ENCODE measurements at regions not wholly inside any gene's neighbourhood (a gene's known extent, or its start where the extent isn't known, plus 50 kb on each side); places are given as distances from the start of the nearest gene placed in this dataset.

- Mint-ChIP-seq H3K4me3 (no peak overlapping the region), H3K4me1 (no peaks in the 10 kb centered on the region), H3K27me3 (peaks cover 8% of the 10 kb centered on the region), H3K36me3 (ENCODE audit: low read depth) (no peaks in the 10 kb centered on the region), H3K27ac (no peak overlapping the region)
- no peak for ATAC-seq
- no peaks in the 10 kb centered on the region for H3K9me3 ChIP-seq (ENCODE audit: control insufficient read depth, low read length, poor library complexity, severe bottlenecking)
- no peak for DNase-seq
Measured at GRCh38 chr10:9898633-9899395, 1118.9 kb upstream of the CELF2 start.

DNA sequence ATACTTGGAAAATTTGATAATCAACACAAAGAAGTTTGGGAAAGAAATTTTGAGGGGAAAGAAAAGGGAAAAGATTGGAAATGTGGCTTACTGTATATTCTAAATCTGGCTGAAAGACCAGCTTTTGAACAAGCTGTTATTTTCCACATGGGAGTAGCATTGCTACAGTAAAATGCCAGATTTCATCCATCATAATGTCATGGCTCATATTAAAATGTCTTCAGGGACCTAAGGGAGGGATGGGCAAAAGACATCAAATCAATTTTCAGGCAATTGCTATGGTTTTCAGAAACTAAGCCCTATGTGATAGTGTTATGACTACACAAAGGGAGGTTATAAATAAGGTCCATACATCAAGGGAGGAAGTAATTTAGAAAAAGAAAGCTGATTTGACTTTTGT is 1116.9 kb upstream of the CELF2 start:
- H3K4me3 Mint-ChIP-seq = no peak overlapping the region
- H3K9me3 ChIP-seq (ENCODE audit: control insufficient read depth, low read length, poor library complexity, severe bottlenecking) = no peaks in the 10 kb centered on the region
- no peaks in the 10 kb centered on the region for H3K36me3 Mint-ChIP-seq (ENCODE audit: low read depth)
- H3K4me1 Mint-ChIP-seq = no peaks in the 10 kb centered on the region
- H3K27me3 Mint-ChIP-seq = peaks cover 7% of the 10 kb centered on the region
- no peak for DNase-seq
- ATAC-seq = no peak
- no peak overlapping the region for H3K27ac Mint-ChIP-seq

GRCh38 chr10:9901971-9902370 is 1115.7 kb upstream of the CELF2 start:
- DNase-seq (no peak), ATAC-seq (no peak)
- Mint-ChIP-seq H3K27me3 (no peaks in the 10 kb centered on the region), H3K27ac (no peak overlapping the region), H3K4me1 (no peaks in the 10 kb centered on the region), H3K36me3 (ENCODE audit: low read depth) (no peaks in the 10 kb centered on the region), H3K4me3 (no peak overlapping the region)
- no peaks in the 10 kb centered on the region for H3K9me3 ChIP-seq (ENCODE audit: control insufficient read depth, low read length, poor library complexity, severe bottlenecking)

DNA sequence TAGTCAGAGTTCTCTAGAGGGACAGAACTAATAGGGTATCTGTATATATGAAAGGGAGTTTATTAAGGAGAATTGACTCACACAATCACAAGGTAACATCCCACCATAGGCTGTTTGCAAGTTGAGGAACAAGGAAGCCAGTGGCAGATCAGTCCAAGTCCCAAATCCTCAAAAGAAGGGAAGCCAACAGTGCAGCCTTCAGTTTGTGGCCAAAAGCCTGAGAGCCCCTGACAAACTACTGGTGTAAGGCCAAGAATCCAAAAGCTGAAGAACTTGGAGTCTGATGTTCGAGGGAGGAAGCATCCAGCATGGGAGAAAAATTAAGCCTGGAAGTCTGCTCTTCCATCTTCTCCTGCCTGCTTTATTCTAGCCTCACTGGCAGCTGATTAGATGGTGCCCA is 1107.2 kb upstream of the CELF2 start:
- H3K4me1 Mint-ChIP-seq = no peaks in the 10 kb centered on the region
- H3K27ac Mint-ChIP-seq = no peak overlapping the region
- no peaks in the 10 kb centered on the region for H3K36me3 Mint-ChIP-seq (ENCODE audit: low read depth)
- H3K9me3 ChIP-seq (ENCODE audit: control insufficient read depth, low read length, poor library complexity, severe bottlenecking) = no peaks in the 10 kb centered on the region
- DNase-seq = no peak
- H3K4me3 Mint-ChIP-seq = no peak overlapping the region
- no peak for ATAC-seq
- H3K27me3 Mint-ChIP-seq = peaks cover 8% of the 10 kb centered on the region

DNA sequence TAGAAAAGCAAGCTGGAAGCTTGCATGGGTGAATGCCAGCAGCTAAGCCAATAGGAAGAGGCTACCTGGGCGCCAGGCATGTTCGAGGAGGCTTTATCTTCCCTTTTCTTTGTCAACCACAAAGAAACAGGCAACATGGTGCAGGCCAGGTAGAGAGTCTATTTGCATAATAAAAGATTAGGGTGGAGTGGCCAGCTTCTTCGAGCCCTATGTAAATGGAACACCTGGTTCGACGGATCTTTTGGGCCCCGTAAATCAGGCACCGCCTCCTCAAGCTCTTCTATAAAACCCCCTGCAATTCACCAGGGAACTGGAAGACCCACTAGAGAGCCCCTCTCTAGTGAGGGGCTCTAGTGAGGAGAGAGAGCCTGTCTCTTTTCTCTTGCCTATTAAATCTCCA is 1106.2 kb upstream of the CELF2 start:
- peaks cover 8% of the 10 kb centered on the region for H3K27me3 Mint-ChIP-seq
- H3K4me1 Mint-ChIP-seq = no peaks in the 10 kb centered on the region

GRCh38 chr10:9913876-9914514 is 1103.7 kb upstream of the CELF2 start:
- Mint-ChIP-seq H3K27me3 (no peaks in the 10 kb centered on the region), H3K27ac (no peak overlapping the region), H3K4me1 (no peaks in the 10 kb centered on the region), H3K36me3 (ENCODE audit: low read depth) (no peaks in the 10 kb centered on the region), H3K4me3 (no peak overlapping the region)
- no peaks in the 10 kb centered on the region for H3K9me3 ChIP-seq (ENCODE audit: control insufficient read depth, low read length, poor library complexity, severe bottlenecking)
- ATAC-seq = no peak
- DNase-seq = no peak

More for the DNA sequence above, 1106.2 kb upstream of the CELF2 start:
- ATAC-seq = no peak
- no peak for DNase-seq
- no peak overlapping the region for H3K4me3 Mint-ChIP-seq
- no peaks in the 10 kb centered on the region for H3K9me3 ChIP-seq (ENCODE audit: control insufficient read depth, low read length, poor library complexity, severe bottlenecking)
- no peak overlapping the region for H3K27ac Mint-ChIP-seq
- H3K36me3 Mint-ChIP-seq (ENCODE audit: low read depth) = no peaks in the 10 kb centered on the region

GRCh38 chr10:9921544-9921943 is 1096.1 kb upstream of the CELF2 start:
- Mint-ChIP-seq H3K4me1 (no peaks in the 10 kb centered on the region), H3K4me3 (no peak overlapping the region), H3K27me3 (peaks cover 4% of the 10 kb centered on the region), H3K27ac (no peak overlapping the region), H3K36me3 (ENCODE audit: low read depth) (no peaks in the 10 kb centered on the region)
- DNase-seq (no peak), ATAC-seq (no peak)
- H3K9me3 ChIP-seq (ENCODE audit: control insufficient read depth, low read length, poor library complexity, severe bottlenecking) = no peaks in the 10 kb centered on the region

- H3K9me3 ChIP-seq (ENCODE audit: control insufficient read depth, low read length, poor library complexity, severe bottlenecking) = no peaks in the 10 kb centered on the region
- no peak overlapping the region for H3K27ac Mint-ChIP-seq
- H3K4me1 Mint-ChIP-seq = no peaks in the 10 kb centered on the region
- ATAC-seq (no peak), DNase-seq (no peak)
- H3K27me3 Mint-ChIP-seq = peaks cover 4% of the 10 kb centered on the region
- H3K4me3 Mint-ChIP-seq = no peak overlapping the region
- H3K36me3 Mint-ChIP-seq (ENCODE audit: low read depth) = no peaks in the 10 kb centered on the region
Measured at GRCh38 chr10:9922126-9922870, 1095.4 kb upstream of the CELF2 start.

DNA sequence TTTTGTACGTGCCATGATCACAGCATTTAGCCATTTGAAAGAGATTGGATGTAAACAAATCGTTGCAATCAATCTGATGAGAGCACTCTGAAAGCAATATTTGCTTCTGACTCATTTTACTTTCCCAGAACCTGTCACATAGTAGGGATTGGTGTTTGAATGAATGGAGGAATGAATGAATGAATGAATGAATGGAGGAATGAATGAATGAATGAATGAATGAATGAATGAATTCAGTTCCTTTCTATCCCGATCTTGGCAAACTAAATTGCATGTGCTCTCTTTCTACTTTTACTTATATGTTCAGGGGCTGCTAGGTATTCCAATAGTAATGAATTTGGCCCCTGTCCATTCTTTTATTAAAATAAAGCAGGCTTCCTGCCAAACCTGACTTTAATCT is 1091.7 kb upstream of the CELF2 start:
- no peak overlapping the region for H3K27ac Mint-ChIP-seq
- H3K36me3 Mint-ChIP-seq (ENCODE audit: low read depth) = no peaks in the 10 kb centered on the region
- ATAC-seq = no peak
- no peak for DNase-seq
- H3K4me3 Mint-ChIP-seq = no peak overlapping the region
- no peaks in the 10 kb centered on the region for H3K4me1 Mint-ChIP-seq
- no peaks in the 10 kb centered on the region for H3K9me3 ChIP-seq (ENCODE audit: control insufficient read depth, low read length, poor library complexity, severe bottlenecking)
- peaks cover 4% of the 10 kb centered on the region for H3K27me3 Mint-ChIP-seq

DNA sequence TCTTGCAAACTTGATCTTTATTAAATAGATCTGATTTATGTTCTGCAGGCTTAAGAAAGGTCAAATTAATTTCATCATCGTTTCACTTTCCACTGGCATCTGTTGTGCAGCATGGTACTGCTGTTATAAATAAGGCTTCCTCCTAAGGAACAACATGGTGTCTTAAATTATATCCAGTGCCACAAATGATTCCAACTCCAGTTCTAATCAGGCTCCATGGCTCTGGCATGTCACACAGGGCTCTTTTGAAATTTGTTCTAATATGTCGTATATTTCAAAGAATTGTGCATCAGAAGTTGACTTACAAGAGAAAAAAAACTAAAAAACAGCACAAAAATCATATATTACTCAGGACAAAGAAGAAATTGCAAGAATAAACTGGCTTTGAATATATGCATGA is 1090.8 kb upstream of the CELF2 start:
- no peaks in the 10 kb centered on the region for H3K9me3 ChIP-seq (ENCODE audit: control insufficient read depth, low read length, poor library complexity, severe bottlenecking)
- DNase-seq = no peak
- Mint-ChIP-seq H3K4me1 (peaks cover 2% of the 10 kb centered on the region), H3K36me3 (ENCODE audit: low read depth) (no peaks in the 10 kb centered on the region), H3K4me3 (no peak overlapping the region), H3K27me3 (peaks cover 4% of the 10 kb centered on the region), H3K27ac (no peak overlapping the region)
- no peak for ATAC-seq

GRCh38 chr10:9939716-9940115 is 1078.0 kb upstream of the CELF2 start:
- no peak overlapping the region for H3K27ac Mint-ChIP-seq
- H3K36me3 Mint-ChIP-seq (ENCODE audit: low read depth) = no peaks in the 10 kb centered on the region
- peaks cover 17% of the 10 kb centered on the region for H3K27me3 Mint-ChIP-seq
- ATAC-seq (no peak), DNase-seq (no peak)
- peaks cover 2% of the 10 kb centered on the region for H3K4me1 Mint-ChIP-seq
- no peaks in the 10 kb centered on the region for H3K9me3 ChIP-seq (ENCODE audit: control insufficient read depth, low read length, poor library complexity, severe bottlenecking)
- no peak overlapping the region for H3K4me3 Mint-ChIP-seq

DNA sequence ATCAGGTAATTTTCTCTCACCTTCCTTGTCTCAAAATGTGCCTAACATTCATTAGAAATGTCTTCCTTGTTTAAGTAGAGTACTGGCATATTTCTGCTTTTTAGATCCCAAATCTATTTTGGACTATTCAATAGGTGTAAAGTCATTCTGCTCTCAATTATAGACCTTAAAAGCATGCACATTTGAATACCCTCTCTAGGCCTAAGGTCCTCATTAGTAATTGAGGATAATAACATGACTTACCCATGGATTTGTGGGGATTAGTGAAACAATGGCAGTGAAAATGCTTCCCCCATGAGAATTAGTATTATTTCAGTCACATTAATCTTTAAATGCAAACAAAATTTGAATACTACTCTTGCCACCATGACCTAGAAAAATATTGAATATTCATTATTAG is 1073.0 kb upstream of the CELF2 start:
- ATAC-seq = no peak
- Mint-ChIP-seq H3K4me1 (no peaks in the 10 kb centered on the region), H3K27ac (no peak overlapping the region), H3K4me3 (no peak overlapping the region), H3K36me3 (ENCODE audit: low read depth) (no peaks in the 10 kb centered on the region), H3K27me3 (peaks cover 17% of the 10 kb centered on the region)
- DNase-seq = no peak
- no peaks in the 10 kb centered on the region for H3K9me3 ChIP-seq (ENCODE audit: control insufficient read depth, low read length, poor library complexity, severe bottlenecking)

DNA sequence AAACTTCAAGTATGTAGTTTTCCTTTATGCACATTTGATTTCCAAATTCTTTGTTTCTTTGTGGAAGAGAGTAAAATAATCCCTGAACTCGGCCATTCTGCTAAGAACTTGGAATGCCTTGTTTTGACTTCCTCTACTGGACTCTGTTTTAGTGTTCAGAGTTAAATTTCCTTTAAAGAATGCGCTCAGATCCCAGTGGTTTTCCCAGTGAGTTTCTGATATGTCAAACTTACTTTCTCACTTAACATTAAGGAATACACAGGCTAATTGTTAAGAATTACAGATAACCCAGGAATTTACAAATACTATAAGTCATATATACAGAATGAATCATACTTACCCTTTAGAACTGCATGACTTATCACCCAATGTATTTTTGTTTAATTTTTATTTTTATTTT is 1067.6 kb upstream of the CELF2 start:
- no peaks in the 10 kb centered on the region for H3K36me3 Mint-ChIP-seq (ENCODE audit: low read depth)
- H3K27ac Mint-ChIP-seq = no peak overlapping the region
- DNase-seq (no peak), ATAC-seq (no peak)
- H3K27me3 Mint-ChIP-seq = peaks cover 5% of the 10 kb centered on the region
- H3K4me1 Mint-ChIP-seq = no peaks in the 10 kb centered on the region
- H3K4me3 Mint-ChIP-seq = no peak overlapping the region
- H3K9me3 ChIP-seq (ENCODE audit: control insufficient read depth, low read length, poor library complexity, severe bottlenecking) = no peaks in the 10 kb centered on the region
